ENCODE measurements at regions not wholly inside any gene's neighbourhood (a gene's known extent, or its start where the extent isn't known, plus 50 kb on each side); places are given as distances from the start of the nearest gene placed in this dataset.

DNA sequence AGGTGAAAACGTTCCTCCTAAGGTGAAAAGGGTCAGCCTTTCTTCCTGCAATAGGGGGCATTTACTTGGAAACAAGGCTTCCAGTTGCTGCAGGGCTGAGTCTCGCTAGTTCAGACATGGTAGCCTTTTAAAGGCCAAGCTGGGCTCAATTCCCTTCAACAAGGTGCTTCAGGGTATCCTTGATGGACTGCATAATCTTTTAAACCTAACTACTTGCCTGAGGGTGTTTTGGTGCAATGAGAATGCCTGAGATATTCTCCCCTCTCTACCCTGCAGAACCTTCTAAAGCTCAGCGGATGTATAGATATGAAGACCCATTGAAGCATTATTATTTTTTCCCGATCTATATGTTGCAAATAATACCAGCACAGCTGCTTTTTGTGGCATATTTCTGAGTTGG, 416.1 kb downstream of the QKI start:
- ChIA-PET CTCF (no interaction called here), POLR2A (no interaction called here)
- TF ChIP-seq FOXA1 (IDR thresholded peaks at IDR 0.05) (no peak), TARDBP (IDR thresholded peaks at IDR 0.05) (no peak), ZNF384 (IDR thresholded peaks at IDR 0.05) (no peak), LEF1 (IDR thresholded peaks at IDR 0.05; ENCODE audit: borderline replicate concordance) (no peak), NFRKB (IDR thresholded peaks at IDR 0.05) (no peak), L3MBTL2 (conservative IDR thresholded peaks at IDR 0.05) (no peak)
- no peak for DNase-seq (ENCODE audit: extremely low spot score)

GRCh38 chr6:163828038-163828795, 413.7 kb downstream of the QKI start:
- ChIA-PET POLR2A (no interaction called here), CTCF (no interaction called here)
- TF ChIP-seq SUZ12 (IDR thresholded peaks at IDR 0.05) (no peak), CTBP1 (IDR thresholded peaks at IDR 0.05; ENCODE audit: borderline replicate concordance) (no peak), SP1 (IDR thresholded peaks at IDR 0.05) (no peak), FOXM1 (IDR thresholded peaks at IDR 0.05; ENCODE audit: borderline replicate concordance) (no peak), ARNT (IDR thresholded peaks at IDR 0.05) (no peak), LEF1 (IDR thresholded peaks at IDR 0.05; ENCODE audit: borderline replicate concordance) (no peak), L3MBTL2 (conservative IDR thresholded peaks at IDR 0.05) (no peak), ELF4 (IDR thresholded peaks at IDR 0.05) (no peak), PKNOX1 (IDR thresholded peaks at IDR 0.05) (no peak), BHLHE40 (IDR thresholded peaks at IDR 0.05; ENCODE audit: borderline replicate concordance) (no peak), FOXA1 (IDR thresholded peaks at IDR 0.05) (no peak), ZNF384 (IDR thresholded peaks at IDR 0.05) (no peak), NFRKB (IDR thresholded peaks at IDR 0.05) (no peak), TARDBP (IDR thresholded peaks at IDR 0.05) (no peak), HDGF (IDR thresholded peaks at IDR 0.05; ENCODE audit: borderline replicate concordance) (no peak), FOXK2 (IDR thresholded peaks at IDR 0.05) (no peak)
- no peak for DNase-seq (ENCODE audit: extremely low spot score)

DNA sequence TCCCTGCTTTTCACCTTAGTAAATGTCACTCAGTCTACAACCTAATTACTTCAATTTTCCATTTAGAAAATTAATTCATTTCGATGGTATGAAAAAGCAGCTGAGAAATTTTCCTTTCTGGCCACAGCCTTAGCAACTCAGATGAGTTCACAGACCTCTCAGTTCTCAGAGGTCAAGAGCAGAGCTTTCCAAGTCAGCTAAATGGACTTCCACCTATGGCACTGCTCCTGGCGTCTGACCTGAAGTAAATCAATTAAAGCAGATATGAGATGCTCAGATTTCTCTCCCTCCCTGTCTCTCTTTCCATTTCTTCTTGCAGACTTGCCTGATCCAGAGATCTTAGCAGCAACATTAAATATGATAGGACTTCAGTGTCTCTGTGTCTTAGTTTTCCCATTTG, 412.6 kb downstream of the QKI start:
- TF ChIP-seq TARDBP (IDR thresholded peaks at IDR 0.05) (no peak), PKNOX1 (IDR thresholded peaks at IDR 0.05) (no peak), FOXK2 (IDR thresholded peaks at IDR 0.05) (no peak), FOXM1 (IDR thresholded peaks at IDR 0.05; ENCODE audit: borderline replicate concordance) (no peak), LEF1 (IDR thresholded peaks at IDR 0.05; ENCODE audit: borderline replicate concordance) (no peak), HDGF (IDR thresholded peaks at IDR 0.05; ENCODE audit: borderline replicate concordance) (no peak), NFRKB (IDR thresholded peaks at IDR 0.05) (no peak), BHLHE40 (IDR thresholded peaks at IDR 0.05; ENCODE audit: borderline replicate concordance) (no peak), ZNF384 (IDR thresholded peaks at IDR 0.05) (no peak), ARNT (IDR thresholded peaks at IDR 0.05) (no peak), L3MBTL2 (conservative IDR thresholded peaks at IDR 0.05) (no peak), ELF4 (IDR thresholded peaks at IDR 0.05) (no peak), FOXA1 (IDR thresholded peaks at IDR 0.05) (no peak), SUZ12 (IDR thresholded peaks at IDR 0.05) (no peak), CTBP1 (IDR thresholded peaks at IDR 0.05; ENCODE audit: borderline replicate concordance) (no peak), SP1 (IDR thresholded peaks at IDR 0.05) (no peak)
- DNase-seq (ENCODE audit: extremely low spot score) = no peak
- ChIA-PET POLR2A (no interaction called here), CTCF (interaction anchor here (0.8 kb wide), 1 partner anchor 127 kb away, joined by 3 read pairs; no protein-coding TSS in a partner anchor)

GRCh38 chr6:163826629-163827028, 412.1 kb downstream of the QKI start:
- POLR2A ChIA-PET = no interaction called here
- DNase-seq (ENCODE audit: extremely low spot score) = no peak
- TF ChIP-seq SUZ12 (IDR thresholded peaks at IDR 0.05) (no peak), PKNOX1 (IDR thresholded peaks at IDR 0.05) (no peak), SP1 (IDR thresholded peaks at IDR 0.05) (no peak), ELF4 (IDR thresholded peaks at IDR 0.05) (no peak), FOXA1 (IDR thresholded peaks at IDR 0.05) (no peak), ARNT (IDR thresholded peaks at IDR 0.05) (no peak), L3MBTL2 (conservative IDR thresholded peaks at IDR 0.05) (no peak), BHLHE40 (IDR thresholded peaks at IDR 0.05; ENCODE audit: borderline replicate concordance) (no peak), CTBP1 (IDR thresholded peaks at IDR 0.05; ENCODE audit: borderline replicate concordance) (no peak), FOXK2 (IDR thresholded peaks at IDR 0.05) (no peak), NFRKB (IDR thresholded peaks at IDR 0.05) (no peak), HDGF (IDR thresholded peaks at IDR 0.05; ENCODE audit: borderline replicate concordance) (no peak), FOXM1 (IDR thresholded peaks at IDR 0.05; ENCODE audit: borderline replicate concordance) (no peak)
- CTCF ChIA-PET = interaction anchor here (0.8 kb wide), 1 partner anchor 128 kb away, joined by 3 read pairs; no protein-coding TSS in a partner anchor

DNA sequence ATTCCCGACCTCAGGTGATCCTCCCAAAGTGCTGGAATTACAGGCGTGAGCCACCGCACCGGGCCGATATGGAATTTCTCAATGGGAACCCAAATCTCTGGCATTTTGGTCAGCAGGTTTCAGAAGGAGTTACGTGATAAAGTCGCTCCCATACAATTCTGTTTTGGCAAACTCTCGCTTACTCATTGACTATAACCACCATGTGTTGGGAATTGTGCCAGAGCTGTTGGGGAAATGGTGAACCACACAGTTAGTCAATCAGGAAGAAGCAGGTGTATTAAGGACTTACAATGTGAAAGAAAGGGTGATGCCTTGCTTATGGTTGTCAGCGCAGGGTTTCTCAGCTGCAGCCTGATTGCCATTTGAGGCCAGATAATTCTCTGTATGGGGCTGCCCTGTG, 410.5 kb downstream of the QKI start:
- ChIA-PET POLR2A (no interaction called here), CTCF (interaction anchor here (1.1 kb wide), 1 partner anchor 11 kb away, joined by 4 read pairs; no protein-coding TSS in a partner anchor)
- no peak for DNase-seq (ENCODE audit: extremely low spot score)
- TF ChIP-seq PKNOX1 (IDR thresholded peaks at IDR 0.05) = no peak
- TF ChIP-seq SUZ12 (IDR thresholded peaks at IDR 0.05) = no peak
- TF ChIP-seq BHLHE40 (IDR thresholded peaks at IDR 0.05; ENCODE audit: borderline replicate concordance) = no peak
- no peak for TF ChIP-seq SP1 (IDR thresholded peaks at IDR 0.05)
- no peak for TF ChIP-seq ELF4 (IDR thresholded peaks at IDR 0.05)

All from HEK293T (cell line).